ENCODE measurements at regions not wholly inside any gene's neighbourhood (a gene's known extent, or its start where the extent isn't known, plus 50 kb on each side); places are given as distances from the start of the nearest gene placed in this dataset.

DNA sequence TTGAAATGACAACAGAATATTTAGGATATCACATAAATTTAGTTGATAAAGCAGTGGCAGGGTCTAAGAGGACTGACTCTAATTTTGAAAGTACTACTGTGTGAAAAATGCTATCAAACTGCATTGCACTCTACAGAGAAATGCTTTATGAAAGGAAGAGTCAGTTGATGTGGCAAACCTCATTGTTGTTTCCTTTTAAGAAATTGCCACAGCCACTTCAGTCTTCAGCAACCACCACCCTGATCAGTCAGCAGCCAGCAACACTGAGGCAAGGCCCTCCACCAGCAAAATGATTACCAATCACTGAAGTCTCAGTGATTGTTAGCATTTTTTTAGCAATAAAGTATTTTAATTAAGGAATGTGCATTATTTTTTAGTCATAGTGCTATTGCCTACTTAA, 488.7 kb upstream of the SLC39A10 start:
- no peak for DNase-seq (ENCODE audit: low spot score)

GRCh38 chr2:195164930-195165329, 492.1 kb upstream of the SLC39A10 start:
- Histone ChIP-seq H2AFZ (no peak overlapping the region), H4K20me1 (ENCODE audit: insufficient read depth, poor library complexity, severe bottlenecking) (no peaks in the 10 kb centered on the region), H3K4me2 (no peak overlapping the region), H3K27me3 (no peaks in the 10 kb centered on the region), H3K36me3 (replicated peaks; ENCODE audit: insufficient read depth, low read depth) (no peaks in the 10 kb centered on the region), H3K9me3 (ENCODE audit: low read depth) (no peaks in the 10 kb centered on the region), H3K4me1 (ENCODE audit: insufficient read depth) (no peaks in the 10 kb centered on the region), H3K4me3 (no peak overlapping the region), H3K9me2 (replicated peaks; ENCODE audit: insufficient read depth) (no peaks in the 10 kb centered on the region), H3K79me2 (no peaks in the 10 kb centered on the region), H3K27ac (no peak overlapping the region)
- 74% methylated on average over 2 of the region's 2 CpGs for WGBS (ENCODE audit: low lambda C conversion rate, missing lambda C conversion rate)
- no peak for TF ChIP-seq EZH2phosphoT487 (IDR thresholded peaks at IDR 0.05; ENCODE audit: low read depth, severe bottlenecking, unreplicated experiment)
- no peak for TF ChIP-seq CTCF (IDR thresholded peaks at IDR 0.05; ENCODE audit: poor library complexity)
- no peak for TF ChIP-seq EZH2 (IDR thresholded peaks at IDR 0.05; ENCODE audit: borderline replicate concordance)
- DNase-seq (ENCODE audit: low spot score), result no peak

More for the DNA sequence above, 488.7 kb upstream of the SLC39A10 start:
- TF ChIP-seq EZH2 (IDR thresholded peaks at IDR 0.05; ENCODE audit: borderline replicate concordance) (no peak), EZH2phosphoT487 (IDR thresholded peaks at IDR 0.05; ENCODE audit: low read depth, severe bottlenecking, unreplicated experiment) (no peak), CTCF (IDR thresholded peaks at IDR 0.05; ENCODE audit: poor library complexity) (no peak)
- Histone ChIP-seq H3K27ac (no peak overlapping the region), H3K36me3 (replicated peaks; ENCODE audit: insufficient read depth, low read depth) (no peaks in the 10 kb centered on the region), H3K9me2 (replicated peaks; ENCODE audit: insufficient read depth) (no peaks in the 10 kb centered on the region), H3K4me2 (no peak overlapping the region), H4K20me1 (ENCODE audit: insufficient read depth, poor library complexity, severe bottlenecking) (no peaks in the 10 kb centered on the region), H3K79me2 (no peaks in the 10 kb centered on the region), H3K27me3 (no peaks in the 10 kb centered on the region), H3K4me1 (ENCODE audit: insufficient read depth) (no peaks in the 10 kb centered on the region), H3K9me3 (ENCODE audit: low read depth) (no peaks in the 10 kb centered on the region), H2AFZ (no peak overlapping the region), H3K4me3 (no peak overlapping the region)

DNA sequence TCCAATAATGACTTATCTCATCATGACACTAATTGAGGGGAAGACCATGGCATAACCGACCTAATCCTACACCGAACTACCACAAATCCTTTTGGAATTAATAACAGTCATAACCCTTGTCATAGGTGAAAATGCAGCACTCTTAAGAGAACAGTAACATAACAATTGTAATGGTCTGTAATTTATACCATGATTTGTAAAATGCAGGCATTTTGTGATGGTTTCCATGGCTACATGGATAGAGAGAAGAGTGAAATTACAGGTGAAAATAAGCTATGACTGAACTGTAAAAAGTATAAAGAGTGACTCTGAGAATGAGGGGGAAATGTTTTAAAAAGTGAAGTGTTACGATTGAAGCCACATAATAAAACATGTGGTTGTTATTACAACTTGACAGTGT, 494.1 kb upstream of the SLC39A10 start:
- 32% methylated on average over 3 of the region's 3 CpGs for WGBS (ENCODE audit: low lambda C conversion rate, missing lambda C conversion rate)
- Histone ChIP-seq H3K9me3 (ENCODE audit: low read depth) (no peaks in the 10 kb centered on the region), H3K9me2 (replicated peaks; ENCODE audit: insufficient read depth) (no peaks in the 10 kb centered on the region), H3K27me3 (no peaks in the 10 kb centered on the region), H3K79me2 (no peaks in the 10 kb centered on the region), H3K36me3 (replicated peaks; ENCODE audit: insufficient read depth, low read depth) (no peaks in the 10 kb centered on the region), H3K27ac (no peak overlapping the region), H3K4me3 (no peak overlapping the region), H4K20me1 (ENCODE audit: insufficient read depth, poor library complexity, severe bottlenecking) (no peaks in the 10 kb centered on the region), H3K4me1 (ENCODE audit: insufficient read depth) (no peaks in the 10 kb centered on the region), H2AFZ (no peak overlapping the region), H3K4me2 (no peak overlapping the region)
- TF ChIP-seq CTCF (IDR thresholded peaks at IDR 0.05; ENCODE audit: poor library complexity) (no peak), EZH2 (IDR thresholded peaks at IDR 0.05; ENCODE audit: borderline replicate concordance) (no peak), EZH2phosphoT487 (IDR thresholded peaks at IDR 0.05; ENCODE audit: low read depth, severe bottlenecking, unreplicated experiment) (no peak)
- DNase-seq (ENCODE audit: low spot score), result no peak

GRCh38 chr2:195162194-195162593, 494.8 kb upstream of the SLC39A10 start:
- no peaks in the 10 kb centered on the region for H3K36me3 ChIP-seq (replicated peaks; ENCODE audit: insufficient read depth, low read depth)
- no peak overlapping the region for H3K4me3 ChIP-seq
- TF ChIP-seq EZH2phosphoT487 (IDR thresholded peaks at IDR 0.05; ENCODE audit: low read depth, severe bottlenecking, unreplicated experiment), result no peak
- TF ChIP-seq EZH2 (IDR thresholded peaks at IDR 0.05; ENCODE audit: borderline replicate concordance), result no peak
- no peak for TF ChIP-seq CTCF (IDR thresholded peaks at IDR 0.05; ENCODE audit: poor library complexity)
- H3K27ac ChIP-seq, result no peak overlapping the region
- no peaks in the 10 kb centered on the region for H3K9me3 ChIP-seq (ENCODE audit: low read depth)
- H3K9me2 ChIP-seq (replicated peaks; ENCODE audit: insufficient read depth), result no peaks in the 10 kb centered on the region
- H3K79me2 ChIP-seq, result no peaks in the 10 kb centered on the region
- H2AFZ ChIP-seq, result no peak overlapping the region
- no peaks in the 10 kb centered on the region for H3K4me1 ChIP-seq (ENCODE audit: insufficient read depth)
- no peaks in the 10 kb centered on the region for H3K27me3 ChIP-seq
- H3K4me2 ChIP-seq, result no peak overlapping the region
- 71% methylated on average over 3 of the region's 3 CpGs for WGBS (ENCODE audit: low lambda C conversion rate, missing lambda C conversion rate)
- DNase-seq (ENCODE audit: low spot score), result no peak
- no peaks in the 10 kb centered on the region for H4K20me1 ChIP-seq (ENCODE audit: insufficient read depth, poor library complexity, severe bottlenecking)

Data from hepatocyte (in vitro differentiated cells).